Vagina (tissue), 2 donors: ENCODE measurements at regions not wholly inside any gene's neighbourhood (a gene's known extent, or its start where the extent isn't known, plus 50 kb on each side); places are given as distances from the start of the nearest gene placed in this dataset.

Source experiments
- CTCF ChIP-seq, 3 experiments: fragments of 450-650 bp in 2 of 3; fragments of 200-600 bp in 1 of 3; sonication (generic) in 1 of 3; IDR thresholded peaks; one replicate each; pipeline ENCODE4 v1.5.1; 2017 to 2019; ENCODE audit warnings: antibody characterized with exemption in 3 of 3, mild to moderate bottlenecking in 2 of 3, moderate library complexity in 2 of 3
- POLR2A ChIP-seq, 2 donors: fragments of 450-650 bp; IDR thresholded peaks; one replicate each; pipeline ENCODE4 v1.6.1; 2017; ENCODE audit warnings: antibody characterized with exemption in 2 of 2, mild to moderate bottlenecking in 2 of 2, moderate library complexity in 2 of 2
- POLR2AphosphoS5 ChIP-seq, 2 donors: sonication (generic); formaldehyde crosslinking; IDR thresholded peaks; one replicate each; pipeline ENCODE4 v1.9.0; 2017; ENCODE audit warnings: antibody characterized with exemption in 2 of 2, mild to moderate bottlenecking in 2 of 2, low read depth in 1 of 2; ENCODE audit not compliant: insufficient read depth in 1 of 2

GRCh38 chr13:99630269-99630898 is 129.1 kb downstream of the TM9SF2 start:
- no peak for TF ChIP-seq CTCF (IDR thresholded peaks at IDR 0.05)
- no peak for TF ChIP-seq POLR2AphosphoS5 (IDR thresholded peaks at IDR 0.05; ENCODE audit: insufficient read depth in 1 of 2, low read depth in 1 of 2)
- TF ChIP-seq POLR2A (IDR thresholded peaks at IDR 0.05): no peak
